SK-N-SH (cell line): ENCODE measurements at regions not wholly inside any gene's neighbourhood (a gene's known extent, or its start where the extent isn't known, plus 50 kb on each side); places are given as distances from the start of the nearest gene placed in this dataset.

Experiments used
- CTCF ChIA-PET: fragments of 300-600, 350-600 bp; formaldehyde crosslinking; extraction: SDS; loops from one replicate; lab custom pipeline; 2021; lab: Yijun Ruan, JAX
- POLR2A ChIA-PET: fragments of 350-600 bp; sonication (Branson Sonifier 250); formaldehyde crosslinking; extraction: SDS; loops from one replicate; lab custom pipeline; 2020; ENCODE audit warnings: antibody characterized with exemption, inconsistent platforms; lab: Yijun Ruan, JAX
- DNase-seq: peaks from one replicate; pipeline ENCODE4 v3.0.0; 2012
- H2AFZ ChIP-seq: fragments of 200-600 bp; sonication (generic); 2 replicates; pipeline ENCODE4 v1.8.1; 2016; ENCODE audit warnings: antibody characterized with exemption, mild to moderate bottlenecking, low read depth
- H3F3A ChIP-seq: fragments of 200-600 bp; sonication (generic); replicated peaks from 2 replicates; pipeline ENCODE3; 2016; ENCODE audit warnings: antibody characterized with exemption, mild to moderate bottlenecking; ENCODE audit not compliant: insufficient read depth
- H3K27ac ChIP-seq, 2 experiments: fragments of 200-500 bp in 1 of 2; fragments of 200-600 bp in 1 of 2; sonication (Bioruptor generic) in 1 of 2; sonication (generic), shearing (Covaris generic) in 1 of 2; 2 replicates each; pipeline versions ENCODE4 v1.5.1 to v1.6.1; 2014 to 2016; ENCODE audit warnings: low read depth in 2 of 2, inconsistent platforms in 1 of 2, low read length in 1 of 2, mild to moderate bottlenecking in 1 of 2, mixed read lengths in 1 of 2
- H3K27me3 ChIP-seq: fragments of 200-600 bp; sonication (generic), shearing (Covaris generic); 2 replicates; pipeline ENCODE4 v1.6.1; 2016; ENCODE audit warnings: mixed run types; ENCODE audit not compliant: insufficient read depth
- H3K36me3 ChIP-seq, 2 experiments: fragments of 200-500 bp in 1 of 2; fragments of 200-600 bp in 1 of 2; sonication (Bioruptor generic) in 1 of 2; sonication (generic) in 1 of 2; replicated peaks in 1 of 2; 2 replicates each; pipeline versions ENCODE3 to v1.5.1; 2014 to 2016; ENCODE audit warnings: low read length in 1 of 2, mild to moderate bottlenecking in 1 of 2; ENCODE audit not compliant: insufficient read depth in 2 of 2, control insufficient read depth in 1 of 2
- H3K4me1 ChIP-seq, 2 experiments: fragments of 200-500 bp in 1 of 2; fragments of 200-600 bp in 1 of 2; sonication (Bioruptor generic) in 1 of 2; sonication (generic), shearing (Covaris generic) in 1 of 2; 2 replicates each; pipeline versions ENCODE4 v1.5.1 to v1.6.1; 2014 to 2016; ENCODE audit warnings: low read depth in 1 of 2, low read length in 1 of 2, mixed run types in 1 of 2; ENCODE audit not compliant: insufficient read depth in 2 of 2, control insufficient read depth in 1 of 2
- H3K4me2 ChIP-seq: fragments of 200-600 bp; sonication (generic), shearing (Covaris generic); 2 replicates; pipeline ENCODE4 v1.6.1; 2017; ENCODE audit warnings: mixed run types
- H3K4me3 ChIP-seq, 2 experiments: fragments of 200-500 bp in 1 of 2; fragments of 200-600 bp in 1 of 2; sonication (Bioruptor generic) in 1 of 2; sonication (generic), shearing (Covaris generic) in 1 of 2; 2 replicates each; pipeline versions ENCODE4 v1.5.1 to v1.8.1; 2014 to 2016; ENCODE audit warnings: low read depth in 2 of 2, inconsistent platforms in 1 of 2, low read length in 1 of 2, mild to moderate bottlenecking in 1 of 2, mixed read lengths in 1 of 2, moderate library complexity in 1 of 2
- H3K79me2 ChIP-seq: fragments of 200-600 bp; sonication (generic); 2 replicates; pipeline ENCODE4 v1.8.1; 2017; ENCODE audit warnings: mild to moderate bottlenecking; ENCODE audit not compliant: insufficient read depth
- H3K9ac ChIP-seq: fragments of 200-600 bp; sonication (generic); 2 replicates; pipeline ENCODE4 v1.6.1; 2017; ENCODE audit warnings: mixed run types
- H3K9me2 ChIP-seq: fragments of 200-600 bp; sonication (generic); 2 replicates; pipeline ENCODE4 v1.6.1; 2017; ENCODE audit warnings: mixed run types
- H3K9me3 ChIP-seq: fragments of 200-600 bp; sonication (generic); 2 replicates; pipeline ENCODE4 v1.6.1; 2017; ENCODE audit warnings: mixed run types, mild to moderate bottlenecking, moderate library complexity
- H4K20me1 ChIP-seq: fragments of 200-600 bp; sonication (generic); 2 replicates; pipeline ENCODE4 v1.6.1; 2017; ENCODE audit warnings: mild to moderate bottlenecking, mixed run types; ENCODE audit not compliant: insufficient read depth
- ELF1 ChIP-seq: IDR thresholded peaks from 2 replicates; pipeline ENCODE4 v1.4.0; 2012
- EP300 ChIP-seq, 2 experiments: IDR thresholded peaks; 2 replicates each; pipeline versions ENCODE4 v1.4.0 to v1.6.1; 2012; ENCODE audit warnings: borderline replicate concordance in 1 of 2, low read depth in 1 of 2, low read length in 1 of 2
- EZH2phosphoT487 ChIP-seq: fragments of 200-600 bp; sonication (generic); IDR thresholded peaks from 2 replicates; pipeline ENCODE4 v1.6.1; 2017; ENCODE audit warnings: low read depth, mixed run types, mild to moderate bottlenecking, antibody characterized with exemption, moderate library complexity, borderline replicate concordance
- FOXJ3 ChIP-seq: sonication (generic); formaldehyde crosslinking; IDR thresholded peaks from 2 replicates; pipeline ENCODE4 v1.5.1; 2020; ENCODE audit warnings: mild to moderate bottlenecking, missing genetic modification reagents
- GATA2 ChIP-seq: sonication (generic); formaldehyde crosslinking; IDR thresholded peaks from 2 replicates; pipeline ENCODE4 v1.5.0; 2020; ENCODE audit warnings: mild to moderate bottlenecking, missing genetic modification reagents
- JUND ChIP-seq: IDR thresholded peaks from 2 replicates; pipeline ENCODE4 v1.4.0; 2012
- MEF2A ChIP-seq: IDR thresholded peaks from 2 replicates; pipeline ENCODE4 v1.4.0; 2012; ENCODE audit warnings: low read depth, borderline replicate concordance
- NFIC ChIP-seq: IDR thresholded peaks from 2 replicates; pipeline ENCODE4 v1.4.0; 2012; ENCODE audit warnings: borderline replicate concordance
- RFX5 ChIP-seq: IDR thresholded peaks from 2 replicates; pipeline ENCODE4 v1.6.1; 2012; ENCODE audit warnings: mild to moderate bottlenecking, improper control_type of control experiment, low read length
- RXRA ChIP-seq: IDR thresholded peaks from 2 replicates; pipeline ENCODE4 v1.4.0; 2012; ENCODE audit warnings: low read depth, mild to moderate bottlenecking, borderline replicate concordance
- SIN3A ChIP-seq: IDR thresholded peaks from 2 replicates; pipeline ENCODE4 v1.6.1; 2012; ENCODE audit warnings: low read depth, mild to moderate bottlenecking, low read length, moderate library complexity, borderline replicate concordance
- TCF12 ChIP-seq: IDR thresholded peaks from 2 replicates; pipeline ENCODE4 v1.4.0; 2012
- WGBS: methylation state at CpG from one replicate; pipeline ENCODE4 v1.1.6; 2017; ENCODE audit warnings: low lambda C conversion rate; 5-methylcytosine and 5-hydroxymethylcytosine counted together
- TF ChIP-seq, protein P1 (sequence below): fragments of 200-600 bp; sonication (generic); IDR thresholded peaks from 2 replicates; pipeline ENCODE4 v1.6.1; 2017; ENCODE audit warnings: antibody characterized with exemption, mild to moderate bottlenecking, moderate library complexity
- TF ChIP-seq, protein P2 (sequence below): IDR thresholded peaks from 2 replicates; pipeline ENCODE4; 2012
- TF ChIP-seq, protein P3 (sequence below): fragments of 150-350 bp; IDR thresholded peaks from 2 replicates; pipeline ENCODE4 v1.6.1; 2017; ENCODE audit warnings: antibody characterized with exemption, low read length, low read depth, borderline replicate concordance

DNA sequence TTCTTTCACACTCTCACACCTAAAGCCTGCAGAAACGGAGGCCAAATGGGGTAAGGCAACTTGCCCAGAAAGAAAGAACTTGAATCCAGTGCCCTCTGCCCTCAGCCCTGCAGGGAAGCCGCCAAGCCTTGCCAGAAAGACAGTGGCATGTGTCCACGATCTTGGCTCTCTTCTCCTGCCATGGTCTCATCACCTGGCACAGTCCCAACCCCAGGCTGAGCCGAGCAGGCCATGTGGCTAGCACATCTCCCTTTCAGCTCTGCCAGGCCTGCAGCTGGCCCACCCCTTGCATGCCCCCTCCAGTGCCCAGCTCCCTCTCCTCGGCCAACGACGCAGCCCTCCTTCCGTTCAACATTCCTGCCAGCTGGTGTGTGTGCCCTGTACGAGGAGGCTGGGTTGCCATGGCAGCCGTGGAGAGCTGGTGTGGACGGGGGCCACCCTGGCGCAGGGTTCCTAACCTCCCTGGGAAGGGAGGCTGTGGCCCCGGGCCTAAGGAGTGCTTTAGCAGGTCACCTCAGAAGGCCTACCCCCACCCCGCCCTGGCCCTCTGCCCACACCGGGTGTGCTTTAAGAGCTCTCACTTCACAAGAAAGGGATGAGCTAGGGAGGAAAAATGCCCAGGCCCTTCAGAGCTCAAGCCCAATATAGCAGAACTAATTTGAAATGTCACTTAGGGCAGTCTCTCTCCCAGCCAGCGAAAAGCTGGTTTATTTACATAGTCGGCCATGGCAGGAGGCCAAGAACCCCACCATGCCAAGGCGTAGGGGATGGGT lies 73.0 kb upstream of the PJA1 start:
- WGBS: 10% methylated on average over 15 of the region's 18 CpGs
- Histone ChIP-seq H3K27me3 (peaks cover 4% of the 10 kb centered on the region), H3K27ac (peak overlapping the region in 1 of 2 experiments; percentile 74; a peak in 2 of 4 replicates), H3K4me3 (no peak overlapping the region), H2AFZ (no peak overlapping the region), H3K36me3 (no peaks in the 10 kb centered on the region), H4K20me1 (no peaks in the 10 kb centered on the region), H3F3A (no peaks in the 10 kb centered on the region), H3K4me1 (peaks cover 0 to 19% of the 10 kb centered on the region in 2 experiments; a peak in 1 of 4 replicates), H3K9me3 (no peaks in the 10 kb centered on the region), H3K9ac (no peak overlapping the region), H3K9me2 (no peaks in the 10 kb centered on the region), H3K4me2 (no peak overlapping the region), H3K79me2 (no peaks in the 10 kb centered on the region)
- peak; percentile 73 for DNase-seq
- ChIA-PET CTCF (interaction anchor here (1.1 to 5.1 kb wide), 5 partner anchors 15 to 415 kb away, joined by 3 to 28 read pairs (median 3); no protein-coding TSS in a partner anchor), POLR2A (interaction anchor here (2.1 kb wide), 1 partner anchor 410 kb away, joined by 6 read pairs; the partner anchor contains the start of gene EFNB1)
- TF ChIP-seq RXRA: no peak
- TF ChIP-seq EP300 (IDR thresholded peaks at IDR 0.05; ENCODE audit: borderline replicate concordance in 1 of 2, low read depth in 1 of 2, low read length in 1 of 2): peak in 1 of 2 experiments; percentile 25; a peak in 1 of 4 replicates
- peak; percentile 49 for TF ChIP-seq TCF12
- peak; percentile 55 for TF ChIP-seq NFIC

DNA sequence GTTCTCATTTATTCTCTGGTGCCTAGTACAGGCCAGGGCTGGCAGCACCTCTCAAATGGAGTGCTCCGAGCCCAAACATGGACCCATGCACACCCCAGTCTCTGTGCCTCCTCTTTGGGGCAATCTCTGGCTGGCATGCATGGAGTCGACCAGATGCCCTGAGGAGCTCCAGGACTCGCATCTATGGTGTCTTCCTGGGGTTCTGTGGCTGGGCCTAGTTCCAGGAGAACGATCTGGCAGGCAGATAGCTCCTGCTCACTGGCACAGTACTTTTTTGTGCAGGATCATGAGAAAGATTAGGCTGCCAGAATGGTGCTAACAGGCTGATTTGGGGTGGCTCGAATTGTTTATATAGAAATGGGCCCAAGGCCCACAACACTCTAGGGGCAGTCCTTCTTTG lies 72.0 kb upstream of the PJA1 start:
- WGBS: 35% methylated on average over 2 of the region's 5 CpGs
- CTCF ChIA-PET: interaction anchor here (1.5 to 5.1 kb wide), 3 partner anchors 14 to 414 kb away, joined by 3 to 28 read pairs (median 9); no protein-coding TSS in a partner anchor
- DNase-seq: no peak
- H3K4me2 ChIP-seq: no peak overlapping the region
- no peak overlapping the region for H3K4me3 ChIP-seq
- no peaks in the 10 kb centered on the region for H3K9me3 ChIP-seq
- H3K27ac ChIP-seq: peak overlapping the region in 1 of 2 experiments; percentile 25; a peak in 1 of 4 replicates
- no peaks in the 10 kb centered on the region for H3K79me2 ChIP-seq
- H4K20me1 ChIP-seq: no peaks in the 10 kb centered on the region
- peaks cover 0 to 19% of the 10 kb centered on the region in 2 experiments; a peak in 1 of 4 replicates for H3K4me1 ChIP-seq
- H3K27me3 ChIP-seq: no peaks in the 10 kb centered on the region; the same call in 1 of the 2 replicates
- no peak overlapping the region for H3K9ac ChIP-seq
- no peaks in the 10 kb centered on the region for H3K36me3 ChIP-seq
- TF ChIP-seq, protein P1, sequence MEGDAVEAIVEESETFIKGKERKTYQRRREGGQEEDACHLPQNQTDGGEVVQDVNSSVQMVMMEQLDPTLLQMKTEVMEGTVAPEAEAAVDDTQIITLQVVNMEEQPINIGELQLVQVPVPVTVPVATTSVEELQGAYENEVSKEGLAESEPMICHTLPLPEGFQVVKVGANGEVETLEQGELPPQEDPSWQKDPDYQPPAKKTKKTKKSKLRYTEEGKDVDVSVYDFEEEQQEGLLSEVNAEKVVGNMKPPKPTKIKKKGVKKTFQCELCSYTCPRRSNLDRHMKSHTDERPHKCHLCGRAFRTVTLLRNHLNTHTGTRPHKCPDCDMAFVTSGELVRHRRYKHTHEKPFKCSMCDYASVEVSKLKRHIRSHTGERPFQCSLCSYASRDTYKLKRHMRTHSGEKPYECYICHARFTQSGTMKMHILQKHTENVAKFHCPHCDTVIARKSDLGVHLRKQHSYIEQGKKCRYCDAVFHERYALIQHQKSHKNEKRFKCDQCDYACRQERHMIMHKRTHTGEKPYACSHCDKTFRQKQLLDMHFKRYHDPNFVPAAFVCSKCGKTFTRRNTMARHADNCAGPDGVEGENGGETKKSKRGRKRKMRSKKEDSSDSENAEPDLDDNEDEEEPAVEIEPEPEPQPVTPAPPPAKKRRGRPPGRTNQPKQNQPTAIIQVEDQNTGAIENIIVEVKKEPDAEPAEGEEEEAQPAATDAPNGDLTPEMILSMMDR: no peak
- no peak for TF ChIP-seq EP300 (IDR thresholded peaks at IDR 0.05; ENCODE audit: borderline replicate concordance in 1 of 2, low read depth in 1 of 2, low read length in 1 of 2)
- TF ChIP-seq TCF12: no peak
- H3F3A ChIP-seq: no peaks in the 10 kb centered on the region
- POLR2A ChIA-PET: interaction anchor here (2.1 kb wide), 1 partner anchor 409 kb away, joined by 6 read pairs; the partner anchor contains the start of gene EFNB1
- no peaks in the 10 kb centered on the region for H3K9me2 ChIP-seq
- no peak overlapping the region for H2AFZ ChIP-seq

DNA sequence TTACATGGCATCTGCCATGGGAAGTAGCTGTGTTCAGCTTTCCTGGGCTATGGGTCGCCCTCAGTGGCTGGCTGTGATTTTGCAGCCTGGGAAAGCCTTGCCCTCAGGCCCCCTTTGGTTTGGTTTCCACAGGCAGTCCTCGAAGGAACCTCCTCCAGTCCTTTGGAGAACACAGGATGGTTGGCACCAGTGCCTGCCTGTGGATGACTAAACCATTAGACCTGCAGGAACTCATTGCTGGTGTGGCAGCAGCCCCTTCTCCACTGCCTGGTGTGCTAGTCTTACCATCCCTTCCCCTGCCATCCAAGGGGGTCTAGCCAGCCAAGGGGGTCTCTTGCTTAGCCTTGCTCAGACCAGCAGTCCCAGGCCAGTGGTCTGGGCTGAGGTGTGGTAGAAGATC lies 71.4 kb upstream of the PJA1 start:
- Histone ChIP-seq H4K20me1 (no peaks in the 10 kb centered on the region), H3K79me2 (no peaks in the 10 kb centered on the region), H3K27me3 (no peaks in the 10 kb centered on the region; the same call in 1 of the 2 replicates), H3K36me3 (no peaks in the 10 kb centered on the region), H3K9me2 (no peaks in the 10 kb centered on the region), H3K9ac (no peak overlapping the region), H3F3A (no peaks in the 10 kb centered on the region), H3K4me3 (no peak overlapping the region), H3K4me2 (no peak overlapping the region), H2AFZ (no peak overlapping the region), H3K4me1 (peaks cover 0 to 19% of the 10 kb centered on the region in 2 experiments; a peak in 1 of 4 replicates), H3K27ac (no peak overlapping the region), H3K9me3 (no peaks in the 10 kb centered on the region)
- POLR2A ChIA-PET: interaction anchor here (2.1 kb wide), 1 partner anchor 408 kb away, joined by 6 read pairs; the partner anchor contains the start of gene EFNB1
- no peak for DNase-seq
- CTCF ChIA-PET: interaction anchor here (0.7 to 5.1 kb wide), 2 partner anchors 13 to 151 kb away, joined by 3 to 28 read pairs; no protein-coding TSS in a partner anchor
- WGBS: 14% methylated on average over 2 of the region's 2 CpGs
- TF ChIP-seq, protein P2, sequence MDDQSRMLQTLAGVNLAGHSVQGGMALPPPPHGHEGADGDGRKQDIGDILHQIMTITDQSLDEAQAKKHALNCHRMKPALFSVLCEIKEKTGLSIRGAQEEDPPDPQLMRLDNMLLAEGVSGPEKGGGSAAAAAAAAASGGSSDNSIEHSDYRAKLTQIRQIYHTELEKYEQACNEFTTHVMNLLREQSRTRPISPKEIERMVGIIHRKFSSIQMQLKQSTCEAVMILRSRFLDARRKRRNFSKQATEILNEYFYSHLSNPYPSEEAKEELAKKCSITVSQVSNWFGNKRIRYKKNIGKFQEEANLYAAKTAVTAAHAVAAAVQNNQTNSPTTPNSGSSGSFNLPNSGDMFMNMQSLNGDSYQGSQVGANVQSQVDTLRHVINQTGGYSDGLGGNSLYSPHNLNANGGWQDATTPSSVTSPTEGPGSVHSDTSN: no peak
- no peak for TF ChIP-seq GATA2 (CRISPR knock-in tag)
- no peak for TF ChIP-seq RXRA
- TF ChIP-seq ELF1: no peak
- TF ChIP-seq FOXJ3 (CRISPR knock-in tag): no peak
- TF ChIP-seq RFX5: no peak
- no peak for TF ChIP-seq EZH2phosphoT487
- TF ChIP-seq MEF2A: no peak
- TF ChIP-seq, protein P3, sequence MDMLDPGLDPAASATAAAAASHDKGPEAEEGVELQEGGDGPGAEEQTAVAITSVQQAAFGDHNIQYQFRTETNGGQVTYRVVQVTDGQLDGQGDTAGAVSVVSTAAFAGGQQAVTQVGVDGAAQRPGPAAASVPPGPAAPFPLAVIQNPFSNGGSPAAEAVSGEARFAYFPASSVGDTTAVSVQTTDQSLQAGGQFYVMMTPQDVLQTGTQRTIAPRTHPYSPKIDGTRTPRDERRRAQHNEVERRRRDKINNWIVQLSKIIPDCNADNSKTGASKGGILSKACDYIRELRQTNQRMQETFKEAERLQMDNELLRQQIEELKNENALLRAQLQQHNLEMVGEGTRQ: no peak
- TF ChIP-seq JUND: no peak
- no peak for TF ChIP-seq SIN3A
